Loucy (cell line): ENCODE measurements at regions not wholly inside any gene's neighbourhood (a gene's known extent, or its start where the extent isn't known, plus 50 kb on each side); places are given as distances from the start of the nearest gene placed in this dataset.

Source experiments
- H2AFZ ChIP-seq: fragments of 200-600 bp; sonication (generic); 2 replicates; pipeline ENCODE4 v1.6.0; 2016; ENCODE audit warnings: antibody characterized with exemption, mild to moderate bottlenecking, low read length, moderate library complexity
- H3F3A ChIP-seq: fragments of 200-600 bp; 2 replicates; pipeline ENCODE4 v1.6.0; 2016; ENCODE audit warnings: antibody characterized with exemption, low read depth, mild to moderate bottlenecking
- H3K27me3 ChIP-seq: fragments of 200-600 bp; sonication (generic); 2 replicates; pipeline ENCODE4 v1.6.1; 2014; ENCODE audit warnings: low read length, mild to moderate bottlenecking; ENCODE audit not compliant: insufficient read depth, poor library complexity, severe bottlenecking
- H3K36me3 ChIP-seq: fragments of 200-600 bp; sonication (generic); 2 replicates; pipeline ENCODE4 v1.6.1; 2016; ENCODE audit warnings: low read length; ENCODE audit not compliant: insufficient read depth
- H3K4me1 ChIP-seq: fragments of 200-600 bp; sonication (generic); 2 replicates; pipeline ENCODE4 v1.5.1; 2014; ENCODE audit warnings: low read length, mild to moderate bottlenecking; ENCODE audit not compliant: insufficient read depth, poor library complexity, severe bottlenecking
- H3K4me2 ChIP-seq: fragments of 200-600 bp; sonication (generic); 2 replicates; pipeline ENCODE4 v1.6.0; 2014; ENCODE audit warnings: antibody characterized with exemption, low read length, low read depth, mild to moderate bottlenecking; ENCODE audit not compliant: poor library complexity, severe bottlenecking
- H3K4me3 ChIP-seq: fragments of 200-600 bp; sonication (generic); 2 replicates; pipeline ENCODE4 v1.5.1; 2014; ENCODE audit warnings: low read length, mild to moderate bottlenecking, mixed read lengths; ENCODE audit not compliant: poor library complexity, severe bottlenecking
- H3K79me2 ChIP-seq: fragments of 200-600 bp; sonication (generic); 2 replicates; pipeline ENCODE4 v1.6.1; 2014; ENCODE audit warnings: low read length; ENCODE audit not compliant: insufficient read depth
- H3K9ac ChIP-seq: fragments of 200-600 bp; sonication (generic); 2 replicates; pipeline ENCODE4 v1.6.0; 2014; ENCODE audit warnings: mild to moderate bottlenecking, low read depth, low read length, moderate library complexity; ENCODE audit not compliant: poor library complexity, severe bottlenecking
- H3K9me2 ChIP-seq: fragments of 200-600 bp; sonication (generic); replicated peaks from 2 replicates; pipeline ENCODE4 v1.6.1; 2016; ENCODE audit warnings: low read depth, low read length, mixed read lengths
- H3K9me3 ChIP-seq: fragments of 200-600 bp; sonication (generic); 2 replicates; pipeline ENCODE4 v1.6.1; 2014; ENCODE audit warnings: mild to moderate bottlenecking, antibody characterized with exemption, low read length, low read depth; ENCODE audit not compliant: insufficient read depth
- H4K20me1 ChIP-seq: fragments of 200-600 bp; sonication (generic); 2 replicates; pipeline ENCODE4 v1.6.0; 2014; ENCODE audit warnings: antibody characterized with exemption, low read length, mild to moderate bottlenecking; ENCODE audit not compliant: insufficient read depth, poor library complexity, severe bottlenecking
- EZH2phosphoT487 ChIP-seq: fragments of 200-600 bp; IDR thresholded peaks from 2 replicates; pipeline ENCODE4 v1.6.1; 2018; ENCODE audit warnings: antibody characterized with exemption, mild to moderate bottlenecking, moderate library complexity, borderline replicate concordance
- TF ChIP-seq, protein P1 (sequence below): fragments of 200-600 bp; sonication (generic); conservative IDR thresholded peaks from 2 replicates; pipeline ENCODE4 v1.5.1; 2014; ENCODE audit warnings: mild to moderate bottlenecking, antibody characterized with exemption, low read length

DNA sequence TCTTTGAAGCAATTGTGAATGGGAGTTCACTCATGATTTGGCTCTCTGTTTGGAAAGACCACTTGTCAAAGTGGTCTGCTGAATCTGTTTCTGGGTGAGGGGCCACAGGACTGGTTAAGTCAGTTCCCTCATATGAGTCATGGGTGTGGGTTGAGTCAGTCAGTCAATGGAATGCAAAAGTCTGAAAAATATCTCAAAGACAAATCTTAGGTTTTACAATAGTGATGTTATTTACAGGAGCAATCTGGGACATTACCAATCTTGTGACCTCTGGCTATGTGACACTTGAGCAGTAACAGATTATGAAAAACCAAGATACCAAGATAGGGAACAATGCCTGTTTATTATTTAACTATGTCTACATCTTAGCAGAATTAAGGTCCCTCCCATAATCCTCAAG lies 311.6 kb downstream of the AASDHPPT start:
- no peak for TF ChIP-seq EZH2phosphoT487
- TF ChIP-seq, protein P1, sequence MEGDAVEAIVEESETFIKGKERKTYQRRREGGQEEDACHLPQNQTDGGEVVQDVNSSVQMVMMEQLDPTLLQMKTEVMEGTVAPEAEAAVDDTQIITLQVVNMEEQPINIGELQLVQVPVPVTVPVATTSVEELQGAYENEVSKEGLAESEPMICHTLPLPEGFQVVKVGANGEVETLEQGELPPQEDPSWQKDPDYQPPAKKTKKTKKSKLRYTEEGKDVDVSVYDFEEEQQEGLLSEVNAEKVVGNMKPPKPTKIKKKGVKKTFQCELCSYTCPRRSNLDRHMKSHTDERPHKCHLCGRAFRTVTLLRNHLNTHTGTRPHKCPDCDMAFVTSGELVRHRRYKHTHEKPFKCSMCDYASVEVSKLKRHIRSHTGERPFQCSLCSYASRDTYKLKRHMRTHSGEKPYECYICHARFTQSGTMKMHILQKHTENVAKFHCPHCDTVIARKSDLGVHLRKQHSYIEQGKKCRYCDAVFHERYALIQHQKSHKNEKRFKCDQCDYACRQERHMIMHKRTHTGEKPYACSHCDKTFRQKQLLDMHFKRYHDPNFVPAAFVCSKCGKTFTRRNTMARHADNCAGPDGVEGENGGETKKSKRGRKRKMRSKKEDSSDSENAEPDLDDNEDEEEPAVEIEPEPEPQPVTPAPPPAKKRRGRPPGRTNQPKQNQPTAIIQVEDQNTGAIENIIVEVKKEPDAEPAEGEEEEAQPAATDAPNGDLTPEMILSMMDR, result no peak
- no peaks in the 10 kb centered on the region for H3K36me3 ChIP-seq
- no peaks in the 10 kb centered on the region for H3K9me3 ChIP-seq
- no peak overlapping the region for H3K4me3 ChIP-seq
- no peak overlapping the region for H3K4me2 ChIP-seq
- no peak overlapping the region for H3K9ac ChIP-seq
- no peaks in the 10 kb centered on the region for H3F3A ChIP-seq
- H3K4me1 ChIP-seq, result no peaks in the 10 kb centered on the region
- no peaks in the 10 kb centered on the region for H3K27me3 ChIP-seq
- H2AFZ ChIP-seq, result no peak overlapping the region
- no peaks in the 10 kb centered on the region for H4K20me1 ChIP-seq
- no peaks in the 10 kb centered on the region for H3K9me2 ChIP-seq
- H3K79me2 ChIP-seq, result no peaks in the 10 kb centered on the region

GRCh38 chr11:106390078-106390477 lies 312.6 kb downstream of the AASDHPPT start:
- Histone ChIP-seq H2AFZ (no peak overlapping the region), H3K36me3 (no peaks in the 10 kb centered on the region), H3F3A (no peaks in the 10 kb centered on the region), H3K4me1 (no peaks in the 10 kb centered on the region), H3K9me3 (no peaks in the 10 kb centered on the region), H3K9ac (no peak overlapping the region), H3K9me2 (no peaks in the 10 kb centered on the region), H3K4me3 (no peak overlapping the region), H3K79me2 (no peaks in the 10 kb centered on the region), H4K20me1 (no peaks in the 10 kb centered on the region), H3K4me2 (no peak overlapping the region), H3K27me3 (no peaks in the 10 kb centered on the region)
- TF ChIP-seq, protein P1, result no peak
- TF ChIP-seq EZH2phosphoT487, result no peak

DNA sequence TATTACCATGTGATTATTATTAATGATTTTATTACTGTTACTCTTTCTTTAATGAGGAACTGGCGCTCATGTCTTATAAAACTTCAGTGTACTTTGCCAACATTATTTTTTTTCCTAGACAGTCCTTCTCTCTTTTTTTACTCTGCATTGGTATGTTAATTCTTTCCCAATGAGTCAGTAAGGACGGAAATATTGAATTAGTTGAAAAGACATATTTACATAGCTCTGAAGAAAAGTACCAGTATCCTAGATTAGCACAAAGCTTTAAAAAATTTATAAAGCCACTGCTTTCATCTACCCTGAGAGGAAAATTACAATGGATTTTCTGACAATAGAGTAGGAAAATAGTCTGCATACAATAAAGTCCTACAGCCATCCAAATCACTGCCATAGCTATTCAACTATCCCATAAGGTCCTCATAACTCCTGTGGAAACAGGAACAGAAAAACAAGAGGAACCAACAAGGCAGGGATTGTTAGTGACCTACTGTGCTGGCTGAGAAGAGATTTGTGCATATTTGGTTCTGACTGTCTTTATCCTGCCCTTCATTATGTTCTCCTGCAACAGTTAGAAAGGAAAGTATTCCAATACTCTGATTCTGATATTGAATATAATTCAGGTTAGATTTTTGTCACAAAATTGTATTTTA lies 314.4 kb downstream of the AASDHPPT start:
- Histone ChIP-seq H3K9me2 (no peaks in the 10 kb centered on the region), H4K20me1 (no peaks in the 10 kb centered on the region), H3K9ac (no peak overlapping the region), H3K36me3 (no peaks in the 10 kb centered on the region), H3K27me3 (no peaks in the 10 kb centered on the region), H3K4me1 (no peaks in the 10 kb centered on the region), H3F3A (no peaks in the 10 kb centered on the region), H3K9me3 (no peaks in the 10 kb centered on the region), H2AFZ (no peak overlapping the region), H3K4me3 (no peak overlapping the region), H3K79me2 (no peaks in the 10 kb centered on the region), H3K4me2 (no peak overlapping the region)
- TF ChIP-seq EZH2phosphoT487, result no peak

GRCh38 chr11:106395716-106396349 lies 318.4 kb downstream of the AASDHPPT start:
- Histone ChIP-seq H3K9me3 (no peaks in the 10 kb centered on the region), H3K9ac (no peak overlapping the region), H2AFZ (no peak overlapping the region), H3K79me2 (no peaks in the 10 kb centered on the region), H4K20me1 (no peaks in the 10 kb centered on the region), H3K36me3 (no peaks in the 10 kb centered on the region), H3K4me3 (no peak overlapping the region), H3K9me2 (no peaks in the 10 kb centered on the region), H3K27me3 (no peaks in the 10 kb centered on the region), H3K4me1 (no peaks in the 10 kb centered on the region), H3F3A (no peaks in the 10 kb centered on the region), H3K4me2 (no peak overlapping the region)
- TF ChIP-seq, protein P1, result no peak
- TF ChIP-seq EZH2phosphoT487, result no peak
